ENCODE measurements at regions not wholly inside any gene's neighbourhood (a gene's known extent, or its start where the extent isn't known, plus 50 kb on each side); places are given as distances from the start of the nearest gene placed in this dataset.
A peak's percentile ranks its signal among the peaks of the same experiment; 100 is the strongest.
"Not testable (repeated sequence)": the region's sequence is repeated elsewhere in the genome, so short reads cannot be mapped to it uniquely, and the experiment has no call there.

- not testable (repeated sequence) for DNase-seq (ENCODE audit: low read depth); H3K4me3 ChIP-seq (ENCODE audit: low read depth, low read length)
Observed at GRCh38 chr7:32765649-32766251, 125.8 kb downstream of the KBTBD2 start.

- H3K4me3 ChIP-seq (ENCODE audit: low read depth, low read length) = no peak overlapping the region
- no peak for DNase-seq (ENCODE audit: low read depth)
Observed at GRCh38 chr7:32765185-32765584, 126.4 kb downstream of the KBTBD2 start.

GRCh38 chr7:32762925-32763293 is 128.7 kb downstream of the KBTBD2 start:
- no peak overlapping the region for H3K4me3 ChIP-seq (ENCODE audit: low read depth, low read length)
- DNase-seq (ENCODE audit: low read depth) = no peak

- not testable (repeated sequence) for DNase-seq (ENCODE audit: low read depth)
Observed at GRCh38 chr7:32762206-32762924, 129.2 kb downstream of the KBTBD2 start.

GRCh38 chr7:32761451-32762205 is 129.9 kb downstream of the KBTBD2 start:
- DNase-seq (ENCODE audit: low read depth) = no peak
- peak overlapping the region; percentile 20 for H3K4me3 ChIP-seq (ENCODE audit: low read depth, low read length)

More at GRCh38 chr7:32762206-32762924, 129.2 kb downstream of the KBTBD2 start:
- peak overlapping the region; percentile 20 for H3K4me3 ChIP-seq (ENCODE audit: low read depth, low read length)

- H3K4me3 ChIP-seq (ENCODE audit: low read depth, low read length); DNase-seq (ENCODE audit: low read depth): not testable (repeated sequence)
Observed at GRCh38 chr7:32760755-32761154, 130.8 kb downstream of the KBTBD2 start.

- H3K4me3 ChIP-seq (ENCODE audit: low read depth, low read length); DNase-seq (ENCODE audit: low read depth): not testable (repeated sequence)
Observed at GRCh38 chr7:32759859-32760258, 131.7 kb downstream of the KBTBD2 start.

- not testable (repeated sequence) for H3K4me3 ChIP-seq (ENCODE audit: low read depth, low read length); DNase-seq (ENCODE audit: low read depth)
Observed at GRCh38 chr7:32753872-32754271, 137.7 kb downstream of the KBTBD2 start.

- not testable (repeated sequence) for DNase-seq (ENCODE audit: low read depth); H3K4me3 ChIP-seq (ENCODE audit: low read depth, low read length)
Observed at GRCh38 chr7:32748337-32748736, 143.2 kb downstream of the KBTBD2 start.

GRCh38 chr7:32747443-32748148 is 144.0 kb downstream of the KBTBD2 start:
- H3K4me3 ChIP-seq (ENCODE audit: low read depth, low read length); DNase-seq (ENCODE audit: low read depth): not testable (repeated sequence)

- H3K4me3 ChIP-seq (ENCODE audit: low read depth, low read length); DNase-seq (ENCODE audit: low read depth): not testable (repeated sequence)
Observed at GRCh38 chr7:32741853-32742476, 149.6 kb downstream of the KBTBD2 start.

- DNase-seq (ENCODE audit: low read depth); H3K4me3 ChIP-seq (ENCODE audit: low read depth, low read length): not testable (repeated sequence)
Observed at GRCh38 chr7:32739749-32740148, 151.8 kb downstream of the KBTBD2 start.

- not testable (repeated sequence) for DNase-seq (ENCODE audit: low read depth); H3K4me3 ChIP-seq (ENCODE audit: low read depth, low read length)
Observed at GRCh38 chr7:32738390-32738789, 153.2 kb downstream of the KBTBD2 start.

- not testable (repeated sequence) for H3K4me3 ChIP-seq (ENCODE audit: low read depth, low read length); DNase-seq (ENCODE audit: low read depth)
Observed at GRCh38 chr7:32732767-32733166, 158.8 kb downstream of the KBTBD2 start.

- H3K4me3 ChIP-seq (ENCODE audit: low read depth, low read length) = peak overlapping the region; percentile 58
Observed at GRCh38 chr7:32729335-32729675, 162.3 kb downstream of the KBTBD2 start.

GRCh38 chr7:32728412-32729334 is 162.9 kb downstream of the KBTBD2 start:
- DNase-seq (ENCODE audit: low read depth) = not testable (repeated sequence)
- peak overlapping the region; percentile 58 for H3K4me3 ChIP-seq (ENCODE audit: low read depth, low read length)

More at GRCh38 chr7:32729335-32729675, 162.3 kb downstream of the KBTBD2 start:
- not testable (repeated sequence) for DNase-seq (ENCODE audit: low read depth)

- not testable (repeated sequence) for DNase-seq (ENCODE audit: low read depth)
- peak overlapping the region; percentile 58 for H3K4me3 ChIP-seq (ENCODE audit: low read depth, low read length)
Observed at GRCh38 chr7:32727483-32728411, 163.8 kb downstream of the KBTBD2 start.
